ENCODE measurements at regions not wholly inside any gene's neighbourhood (a gene's known extent, or its start where the extent isn't known, plus 50 kb on each side); places are given as distances from the start of the nearest gene placed in this dataset.
"Not testable (repeated sequence)": the region's sequence is repeated elsewhere in the genome, so short reads cannot be mapped to it uniquely, and the experiment has no call there.

GRCh38 chr20:17891131-17891530, 77.5 kb downstream of the SNX5 start:
- not testable (repeated sequence) for DNase-seq (ENCODE audit: low read depth in 2 of 2)

- no peak for DNase-seq (ENCODE audit: low read depth in 2 of 2)
These were observed 78.3 kb downstream of the SNX5 start for GRCh38 chr20:17890330-17890729.

GRCh38 chr20:17889226-17889625, 79.4 kb downstream of the SNX5 start:
- no peak for DNase-seq (ENCODE audit: low read depth in 2 of 2)

GRCh38 chr20:17888044-17888443, 80.5 kb downstream of the SNX5 start:
- DNase-seq (ENCODE audit: low read depth in 2 of 2) = no peak

GRCh38 chr20:17887331-17888030, 81.1 kb downstream of the SNX5 start:
- DNase-seq (ENCODE audit: low read depth in 2 of 2) = no peak

- no peak for DNase-seq (ENCODE audit: low read depth in 2 of 2)
These were observed 83.0 kb downstream of the SNX5 start for GRCh38 chr20:17885544-17885943.

- no peak for DNase-seq (ENCODE audit: low read depth in 2 of 2)
These were observed 83.5 kb downstream of the SNX5 start for GRCh38 chr20:17885076-17885475.

GRCh38 chr20:17884307-17885003, 84.1 kb downstream of the SNX5 start:
- DNase-seq (ENCODE audit: low read depth in 2 of 2) = no peak

- no peak for DNase-seq (ENCODE audit: low read depth in 2 of 2)
These were observed 84.8 kb downstream of the SNX5 start for GRCh38 chr20:17883592-17884306.

- no peak for DNase-seq (ENCODE audit: low read depth in 2 of 2)
These were observed 85.6 kb downstream of the SNX5 start for GRCh38 chr20:17882834-17883591.

- no peak for DNase-seq (ENCODE audit: low read depth in 2 of 2)
These were observed 86.3 kb downstream of the SNX5 start for GRCh38 chr20:17882065-17882833.

GRCh38 chr20:17881741-17882064, 86.9 kb downstream of the SNX5 start:
- DNase-seq (ENCODE audit: low read depth in 2 of 2) = no peak

GRCh38 chr20:17878912-17879602, 89.5 kb downstream of the SNX5 start:
- DNase-seq (ENCODE audit: low read depth in 2 of 2) = no peak

GRCh38 chr20:17878069-17878911, 90.3 kb downstream of the SNX5 start:
- no peak for DNase-seq (ENCODE audit: low read depth in 2 of 2)

- DNase-seq (ENCODE audit: low read depth in 2 of 2) = no peak
These were observed 92.6 kb downstream of the SNX5 start for GRCh38 chr20:17875981-17876385.

GRCh38 chr20:17875106-17875980, 93.3 kb downstream of the SNX5 start:
- DNase-seq (ENCODE audit: low read depth in 2 of 2) = peak; percentile 32 to 34

- DNase-seq (ENCODE audit: low read depth in 2 of 2) = no peak
These were observed 94.1 kb downstream of the SNX5 start for GRCh38 chr20:17874271-17875105.

All from fibroblast of skin of left quadriceps (primary cell).